ENCODE measurements at regions not wholly inside any gene's neighbourhood (a gene's known extent, or its start where the extent isn't known, plus 50 kb on each side); places are given as distances from the start of the nearest gene placed in this dataset.

DNA sequence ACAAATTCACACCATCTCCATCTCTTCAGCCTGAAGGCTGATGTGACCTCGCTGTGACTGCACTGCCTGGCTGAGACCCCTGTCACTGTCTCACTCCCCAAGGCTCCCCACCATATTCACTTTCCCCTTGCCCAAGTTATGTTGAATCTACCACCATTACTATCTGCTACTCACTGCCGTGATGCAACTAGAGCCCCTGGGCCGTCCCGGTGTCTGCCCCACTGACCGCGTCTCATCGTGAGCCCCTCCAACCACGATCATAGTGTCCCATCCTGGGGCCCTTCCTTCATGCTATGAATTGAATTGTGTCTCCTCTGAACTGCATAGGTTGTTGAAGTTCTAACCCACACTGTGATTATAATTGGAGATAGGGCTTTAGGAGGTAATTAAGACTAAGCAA is 71.9 kb upstream of the CHST15 start:
- intact Hi-C loops (cut with micrococcal nuclease; ENCODE audit: unreplicated experiment) = no loop called here
- ChIA-PET POLR2A (no interaction called here), CTCF (no interaction called here)
- Mint-ChIP-seq H3K4me3 (ENCODE audit: unreplicated experiment) (no peak overlapping the region), H3K27ac (ENCODE audit: unreplicated experiment) (no peak overlapping the region), H3K36me3 (ENCODE audit: insufficient read depth, unreplicated experiment) (no peaks in the 10 kb centered on the region), H3K27me3 (ENCODE audit: insufficient read depth, unreplicated experiment) (peaks cover 19% of the 10 kb centered on the region), H3K9me3 (ENCODE audit: unreplicated experiment) (no peaks in the 10 kb centered on the region), H3K4me1 (ENCODE audit: low read depth, unreplicated experiment) (no peaks in the 10 kb centered on the region)
- Histone ChIP-seq H3K9me3 (no peaks in the 10 kb centered on the region), H3K27me3 (replicated peaks; ENCODE audit: control insufficient read depth, insufficient read depth, low read length) (no peaks in the 10 kb centered on the region), H3K36me3 (ENCODE audit: control insufficient read depth, insufficient read depth, low read length) (no peaks in the 10 kb centered on the region), H3K4me3 (ENCODE audit: low read depth, low read length) (no peak overlapping the region), H3K4me1 (no peaks in the 10 kb centered on the region)
- DNase-seq = no peak
- BruUV-seq (replicated peaks) = no TSS peak
- TF ChIP-seq, protein P1, sequence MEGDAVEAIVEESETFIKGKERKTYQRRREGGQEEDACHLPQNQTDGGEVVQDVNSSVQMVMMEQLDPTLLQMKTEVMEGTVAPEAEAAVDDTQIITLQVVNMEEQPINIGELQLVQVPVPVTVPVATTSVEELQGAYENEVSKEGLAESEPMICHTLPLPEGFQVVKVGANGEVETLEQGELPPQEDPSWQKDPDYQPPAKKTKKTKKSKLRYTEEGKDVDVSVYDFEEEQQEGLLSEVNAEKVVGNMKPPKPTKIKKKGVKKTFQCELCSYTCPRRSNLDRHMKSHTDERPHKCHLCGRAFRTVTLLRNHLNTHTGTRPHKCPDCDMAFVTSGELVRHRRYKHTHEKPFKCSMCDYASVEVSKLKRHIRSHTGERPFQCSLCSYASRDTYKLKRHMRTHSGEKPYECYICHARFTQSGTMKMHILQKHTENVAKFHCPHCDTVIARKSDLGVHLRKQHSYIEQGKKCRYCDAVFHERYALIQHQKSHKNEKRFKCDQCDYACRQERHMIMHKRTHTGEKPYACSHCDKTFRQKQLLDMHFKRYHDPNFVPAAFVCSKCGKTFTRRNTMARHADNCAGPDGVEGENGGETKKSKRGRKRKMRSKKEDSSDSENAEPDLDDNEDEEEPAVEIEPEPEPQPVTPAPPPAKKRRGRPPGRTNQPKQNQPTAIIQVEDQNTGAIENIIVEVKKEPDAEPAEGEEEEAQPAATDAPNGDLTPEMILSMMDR (IDR thresholded peaks at IDR 0.05; ENCODE audit: insufficient read depth in 1 of 2, low read depth in 1 of 2, low read length in 1 of 2, severe bottlenecking in 1 of 2, unreplicated experiment in 1 of 2) = no peak

DNA sequence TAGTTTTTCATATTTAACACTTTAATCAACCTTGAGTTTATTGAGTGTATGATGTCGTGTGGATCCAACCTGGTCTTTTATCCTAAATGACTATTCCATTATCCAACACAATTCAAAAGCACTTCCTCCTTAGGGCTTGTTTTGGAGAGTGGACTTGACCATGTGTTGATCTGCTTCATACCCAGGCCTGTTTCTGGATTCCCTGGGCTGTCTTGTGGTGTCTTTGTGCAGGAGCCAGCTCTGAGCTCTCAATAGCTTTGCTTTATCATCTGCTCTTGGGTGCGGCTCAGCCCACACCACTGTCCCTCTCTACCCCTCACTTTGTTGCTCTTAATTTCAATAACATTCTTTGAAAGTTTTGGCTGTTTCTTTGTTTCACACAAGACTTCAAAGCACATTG is 70.9 kb upstream of the CHST15 start:
- no peaks in the 10 kb centered on the region for H3K36me3 Mint-ChIP-seq (ENCODE audit: insufficient read depth, unreplicated experiment)
- no peak overlapping the region for H3K4me3 ChIP-seq (ENCODE audit: low read depth, low read length)
- CTCF ChIA-PET = no interaction called here
- DNase-seq = no peak
- BruUV-seq (replicated peaks) = no TSS peak
- no peaks in the 10 kb centered on the region for H3K36me3 ChIP-seq (ENCODE audit: control insufficient read depth, insufficient read depth, low read length)
- no peaks in the 10 kb centered on the region for H3K27me3 ChIP-seq (replicated peaks; ENCODE audit: control insufficient read depth, insufficient read depth, low read length)
- POLR2A ChIA-PET = no interaction called here
- H3K9me3 Mint-ChIP-seq (ENCODE audit: unreplicated experiment) = no peaks in the 10 kb centered on the region
- H3K9me3 ChIP-seq = no peaks in the 10 kb centered on the region
- H3K4me1 Mint-ChIP-seq (ENCODE audit: low read depth, unreplicated experiment) = no peaks in the 10 kb centered on the region
- H3K4me3 Mint-ChIP-seq (ENCODE audit: unreplicated experiment) = no peak overlapping the region
- TF ChIP-seq, protein P1 (IDR thresholded peaks at IDR 0.05; ENCODE audit: insufficient read depth in 1 of 2, low read depth in 1 of 2, low read length in 1 of 2, severe bottlenecking in 1 of 2, unreplicated experiment in 1 of 2) = no peak
- intact Hi-C loops (cut with micrococcal nuclease; ENCODE audit: unreplicated experiment) = no loop called here
- no peaks in the 10 kb centered on the region for H3K4me1 ChIP-seq
- H3K27ac Mint-ChIP-seq (ENCODE audit: unreplicated experiment) = no peak overlapping the region
- peaks cover 24% of the 10 kb centered on the region for H3K27me3 Mint-ChIP-seq (ENCODE audit: insufficient read depth, unreplicated experiment)

DNA sequence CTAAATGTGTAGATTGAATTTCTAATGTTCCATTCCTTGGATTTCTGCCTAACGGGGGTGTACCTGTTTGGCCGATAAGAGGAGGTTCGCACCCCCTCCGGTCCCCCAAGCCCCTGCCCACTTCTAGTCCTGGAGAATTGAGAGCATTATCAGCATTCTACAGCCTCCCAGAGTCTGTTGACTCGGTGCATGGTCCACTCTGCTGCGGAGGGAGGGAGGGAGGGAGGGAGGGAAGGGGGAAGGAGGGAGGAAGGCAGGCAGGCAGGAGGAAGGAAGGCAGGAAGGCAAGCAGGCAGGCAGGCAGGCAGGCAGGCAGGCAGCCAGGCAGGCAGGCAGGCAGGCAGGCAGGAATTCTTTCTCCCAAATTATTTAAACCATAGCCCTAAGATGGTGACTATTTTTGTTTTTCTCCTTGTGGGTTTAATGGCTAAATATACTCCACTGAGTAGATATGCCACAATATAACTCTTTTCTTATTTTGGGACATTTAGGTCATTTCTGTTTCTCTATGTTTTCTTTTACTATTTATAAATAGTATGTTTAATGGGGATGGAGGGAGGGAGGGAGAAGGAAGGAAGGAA is 69.5 kb upstream of the CHST15 start:
- H3K27me3 Mint-ChIP-seq (ENCODE audit: insufficient read depth, unreplicated experiment) = peaks cover 24% of the 10 kb centered on the region
- no TSS peak for BruUV-seq (replicated peaks)

More for the DNA sequence above, 69.5 kb upstream of the CHST15 start:
- no peak overlapping the region for H3K4me3 ChIP-seq (ENCODE audit: low read depth, low read length)
- Mint-ChIP-seq H3K4me3 (ENCODE audit: unreplicated experiment) (no peak overlapping the region), H3K27ac (ENCODE audit: unreplicated experiment) (no peak overlapping the region), H3K36me3 (ENCODE audit: insufficient read depth, unreplicated experiment) (no peaks in the 10 kb centered on the region), H3K4me1 (ENCODE audit: low read depth, unreplicated experiment) (no peaks in the 10 kb centered on the region), H3K9me3 (ENCODE audit: unreplicated experiment) (peaks cover 2% of the 10 kb centered on the region)
- H3K27me3 ChIP-seq (replicated peaks; ENCODE audit: control insufficient read depth, insufficient read depth, low read length) = no peaks in the 10 kb centered on the region
- intact Hi-C loops (cut with micrococcal nuclease; ENCODE audit: unreplicated experiment) = no loop called here
- DNase-seq = no peak
- peaks cover 6% of the 10 kb centered on the region for H3K9me3 ChIP-seq
- no peaks in the 10 kb centered on the region for H3K4me1 ChIP-seq
- TF ChIP-seq, protein P1 (IDR thresholded peaks at IDR 0.05; ENCODE audit: insufficient read depth in 1 of 2, low read depth in 1 of 2, low read length in 1 of 2, severe bottlenecking in 1 of 2, unreplicated experiment in 1 of 2) = no peak
- ChIA-PET CTCF (no interaction called here), POLR2A (no interaction called here)
- H3K36me3 ChIP-seq (ENCODE audit: control insufficient read depth, insufficient read depth, low read length) = no peaks in the 10 kb centered on the region
